ENCODE measurements at regions not wholly inside any gene's neighbourhood (a gene's known extent, or its start where the extent isn't known, plus 50 kb on each side); places are given as distances from the start of the nearest gene placed in this dataset.
"Not testable (repeated sequence)": the region's sequence is repeated elsewhere in the genome, so short reads cannot be mapped to it uniquely, and the experiment has no call there.

- DNase-seq (ENCODE audit: low read depth, low spot score) = no peak
These were observed 99.5 kb downstream of the KDM5D start for GRCh38 chrY:19644889-19645638.

GRCh38 chrY:19637651-19638347 is 106.7 kb downstream of the KDM5D start:
- DNase-seq (ENCODE audit: low read depth, low spot score) = no peak

- no peak for DNase-seq (ENCODE audit: low read depth, low spot score)
These were observed 115.6 kb downstream of the KDM5D start for GRCh38 chrY:19628926-19629325.

GRCh38 chrY:19622392-19622791 is 122.1 kb downstream of the KDM5D start:
- no peak for DNase-seq (ENCODE audit: low read depth, low spot score)

- no peak for DNase-seq (ENCODE audit: low read depth, low spot score)
These were observed 122.8 kb downstream of the KDM5D start for GRCh38 chrY:19621756-19622155.

GRCh38 chrY:19601113-19601512 is 143.4 kb downstream of the KDM5D start:
- DNase-seq (ENCODE audit: low read depth, low spot score) = no peak

GRCh38 chrY:19600711-19601110 is 143.8 kb downstream of the KDM5D start:
- no peak for DNase-seq (ENCODE audit: low read depth, low spot score)

- no peak for DNase-seq (ENCODE audit: low read depth, low spot score)
These were observed 154.3 kb downstream of the KDM5D start for GRCh38 chrY:19590235-19590634.

- DNase-seq (ENCODE audit: low read depth, low spot score) = no peak
These were observed 154.9 kb downstream of the KDM5D start for GRCh38 chrY:19589664-19590063.

GRCh38 chrY:19587311-19587710 is 157.2 kb downstream of the KDM5D start:
- DNase-seq (ENCODE audit: low read depth, low spot score) = no peak

- not testable (repeated sequence) for DNase-seq (ENCODE audit: low read depth, low spot score)
These were observed 163.5 kb downstream of the KDM5D start for GRCh38 chrY:19580990-19581389.

- DNase-seq (ENCODE audit: low read depth, low spot score) = no peak
These were observed 166.1 kb downstream of the KDM5D start for GRCh38 chrY:19578281-19578874.

- DNase-seq (ENCODE audit: low read depth, low spot score) = no peak
These were observed 167.3 kb downstream of the KDM5D start for GRCh38 chrY:19577250-19577649.

- DNase-seq (ENCODE audit: low read depth, low spot score) = no peak
These were observed 169.6 kb downstream of the KDM5D start for GRCh38 chrY:19574939-19575338.

- no peak for DNase-seq (ENCODE audit: low read depth, low spot score)
These were observed 170.9 kb downstream of the KDM5D start for GRCh38 chrY:19573646-19574045.

- no peak for DNase-seq (ENCODE audit: low read depth, low spot score)
These were observed 173.5 kb downstream of the KDM5D start for GRCh38 chrY:19570999-19571398.

- DNase-seq (ENCODE audit: low read depth, low spot score) = no peak
These were observed 176.6 kb downstream of the KDM5D start for GRCh38 chrY:19567943-19568342.

- peak; percentile 56 for DNase-seq (ENCODE audit: low read depth, low spot score)
These were observed 177.2 kb downstream of the KDM5D start for GRCh38 chrY:19567051-19567921.

- no peak for DNase-seq (ENCODE audit: low read depth, low spot score)
These were observed 185.4 kb downstream of the KDM5D start for GRCh38 chrY:19559161-19559560.

GRCh38 chrY:19549671-19550466 is 194.7 kb downstream of the KDM5D start:
- DNase-seq (ENCODE audit: low read depth, low spot score) = no peak
